HG03432 (cell line): ENCODE measurements at regions not wholly inside any gene's neighbourhood (a gene's known extent, or its start where the extent isn't known, plus 50 kb on each side); places are given as distances from the start of the nearest gene placed in this dataset.

Experiments used
- ATAC-seq: cut with Tn5 transposase; IDR thresholded peaks from one replicate; pipeline ENCODE4 v1.9.1; 2021; ENCODE audit warnings: mild to moderate bottlenecking, moderate library complexity; ENCODE audit not compliant: unreplicated experiment

DNA sequence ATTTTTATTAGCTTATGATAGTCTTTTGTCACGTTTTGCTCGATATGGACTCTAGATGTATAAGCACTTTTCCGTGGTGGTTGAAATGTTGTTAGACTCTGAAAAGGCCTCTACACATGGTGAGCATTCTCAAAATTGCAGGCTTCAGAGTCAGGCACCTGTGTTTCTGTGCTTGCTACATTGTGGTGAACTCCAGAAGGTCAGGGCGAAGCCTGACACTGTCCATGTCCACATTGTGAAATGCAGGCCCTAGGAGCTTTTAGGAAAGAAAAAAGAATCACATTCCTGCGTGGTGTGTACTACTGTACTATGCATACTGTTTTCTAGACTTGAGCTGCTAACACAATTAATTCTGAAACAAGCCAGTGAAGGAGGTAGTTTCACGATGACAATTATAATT is 86.3 kb downstream of the HS3ST1 start:
- ATAC-seq, result no peak

DNA sequence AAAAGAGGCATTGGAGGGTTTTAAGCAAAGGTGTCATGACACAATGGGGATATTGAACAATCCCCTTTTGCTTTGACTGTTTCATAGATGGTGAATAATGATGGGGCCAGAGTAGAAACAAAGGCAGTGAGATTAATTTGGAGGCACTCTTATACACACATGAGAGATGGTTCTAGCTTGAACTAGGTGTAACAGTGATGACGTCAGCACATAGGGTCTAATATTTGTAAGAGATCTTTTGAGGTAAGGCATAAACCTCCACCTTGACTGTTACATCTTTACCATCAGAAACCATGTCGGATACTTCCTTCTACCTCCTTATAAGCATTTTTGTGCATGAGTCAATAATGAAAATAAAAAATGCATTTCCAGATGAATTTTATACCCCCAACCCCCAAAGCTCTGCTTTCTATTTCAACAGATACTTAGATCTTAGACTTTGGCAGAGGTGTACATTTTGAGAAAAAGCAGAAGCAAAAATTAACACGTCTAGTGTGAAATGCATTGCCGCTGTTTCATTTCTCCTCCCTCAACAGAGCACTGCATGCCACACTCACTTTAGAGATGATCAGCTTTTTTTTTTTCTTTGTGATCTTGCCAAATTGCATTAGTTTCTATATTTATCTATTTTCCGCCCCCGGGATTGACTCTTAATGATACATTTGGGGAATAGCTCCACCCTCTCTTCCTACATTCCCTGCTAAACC is 87.2 kb downstream of the HS3ST1 start:
- peak; percentile 49 for ATAC-seq

DNA sequence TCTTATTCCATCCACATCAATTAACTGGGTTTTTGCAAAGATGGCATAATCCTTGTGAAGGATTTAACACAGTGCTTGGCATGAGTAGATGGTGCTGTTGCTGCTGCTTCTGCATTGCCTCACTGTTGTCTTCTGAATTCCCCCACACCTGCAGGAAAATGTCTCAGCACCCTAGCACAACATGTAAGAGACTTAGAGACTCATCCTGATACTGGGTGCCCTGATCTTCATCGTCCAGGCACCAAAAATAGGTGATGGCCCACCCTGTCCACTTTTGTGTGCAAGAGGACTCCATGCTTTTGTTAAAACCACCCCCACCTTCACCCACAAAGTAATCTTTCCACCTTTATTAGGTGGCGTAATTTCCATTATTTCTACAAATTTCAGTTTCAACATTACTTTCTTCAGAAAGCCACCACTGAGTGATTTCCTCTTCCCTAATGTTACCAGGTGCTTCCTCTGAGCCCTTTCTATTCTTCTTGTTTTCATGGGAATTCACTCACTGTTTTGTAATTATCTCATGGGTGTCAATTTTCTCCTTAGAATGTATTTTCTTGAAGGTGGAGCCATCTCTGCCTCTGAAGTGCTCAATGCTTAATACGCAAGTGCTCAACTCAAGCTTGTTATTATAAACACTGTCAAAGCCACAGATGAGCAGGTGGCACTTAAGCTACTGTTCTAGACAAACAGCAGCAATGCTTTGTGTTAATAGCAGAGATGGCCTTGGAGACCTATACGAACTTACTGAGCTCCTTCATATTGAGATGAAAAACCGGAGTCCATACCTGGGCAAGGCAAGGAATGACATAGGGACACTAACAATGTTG is 89.5 kb downstream of the HS3ST1 start:
- ATAC-seq, result no peak

DNA sequence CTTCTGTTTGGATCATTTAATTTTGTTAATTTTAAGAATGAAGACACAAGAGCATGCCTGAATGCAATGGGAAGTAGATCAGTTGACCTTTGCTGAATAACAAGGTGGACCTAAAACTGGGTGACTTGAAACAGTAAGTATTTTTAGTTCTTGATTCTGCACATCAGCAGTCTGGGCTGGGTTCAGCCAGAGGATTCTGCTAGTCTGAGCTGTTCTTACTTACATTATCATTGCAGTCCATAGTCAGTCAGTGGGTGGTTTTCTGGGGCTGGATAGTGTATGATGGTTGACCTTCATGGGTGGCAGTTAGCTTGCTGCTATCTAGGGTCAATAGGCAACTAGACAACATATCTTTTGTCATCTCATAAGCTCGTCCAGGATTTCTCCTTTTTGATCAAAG is 91.4 kb downstream of the HS3ST1 start:
- no peak for ATAC-seq

DNA sequence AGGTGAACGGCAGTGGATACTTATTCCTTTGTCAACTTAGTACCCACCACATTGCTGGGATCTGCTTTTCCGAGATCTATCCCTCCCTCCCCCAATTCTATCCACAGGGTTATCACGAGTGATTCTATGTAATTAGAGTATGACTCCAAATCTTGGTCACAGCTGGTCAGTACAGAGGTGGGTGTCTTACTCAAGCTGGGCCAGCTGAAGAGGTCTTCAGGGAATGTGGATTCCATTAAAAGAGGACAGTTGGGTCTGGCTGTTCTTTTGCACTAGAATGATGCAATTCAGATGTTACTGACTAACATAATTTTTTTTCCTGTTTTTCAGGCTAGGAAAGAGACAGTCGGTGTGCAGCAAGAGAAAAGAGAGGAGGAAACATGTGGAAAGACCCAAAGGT is 92.3 kb downstream of the HS3ST1 start:
- ATAC-seq, result no peak

DNA sequence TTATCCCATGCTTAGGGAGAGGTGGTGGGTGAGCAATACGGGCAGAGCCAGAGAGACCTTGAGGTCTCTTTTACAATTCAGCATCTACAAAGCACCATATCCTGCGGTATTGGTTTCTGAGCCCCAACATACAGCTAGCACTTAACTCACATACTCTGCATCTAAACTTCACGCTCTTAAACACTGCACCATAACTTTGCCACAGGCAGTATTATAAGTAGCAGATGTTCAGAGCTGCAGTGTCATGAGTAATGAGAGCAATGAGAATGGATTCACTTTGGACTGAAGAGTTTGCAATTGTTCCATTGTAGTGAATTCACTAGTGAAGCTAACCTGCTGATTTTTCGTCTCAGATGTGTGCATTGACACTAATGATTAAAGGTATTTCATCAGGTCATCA is 93.8 kb downstream of the HS3ST1 start:
- no peak for ATAC-seq

DNA sequence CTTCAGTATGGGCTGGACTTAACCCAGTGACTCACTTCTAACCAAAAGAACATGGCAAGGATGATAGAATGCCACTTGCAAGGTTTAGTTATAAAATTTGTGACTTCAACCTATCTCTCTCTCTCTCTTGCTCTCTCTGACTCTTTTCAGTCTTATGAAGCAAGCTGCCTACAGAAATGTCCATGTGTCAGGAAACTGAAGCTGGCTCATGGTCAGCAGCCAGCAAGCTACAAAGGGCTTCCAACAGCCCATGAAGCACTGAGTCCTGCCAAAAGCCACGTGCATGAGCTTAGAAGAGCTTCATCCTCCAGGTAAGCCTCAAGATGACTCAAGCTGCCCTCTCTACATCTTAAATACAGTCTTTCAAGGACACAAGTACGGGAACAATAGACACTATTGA is 100.3 kb downstream of the HS3ST1 start:
- ATAC-seq, result no peak

DNA sequence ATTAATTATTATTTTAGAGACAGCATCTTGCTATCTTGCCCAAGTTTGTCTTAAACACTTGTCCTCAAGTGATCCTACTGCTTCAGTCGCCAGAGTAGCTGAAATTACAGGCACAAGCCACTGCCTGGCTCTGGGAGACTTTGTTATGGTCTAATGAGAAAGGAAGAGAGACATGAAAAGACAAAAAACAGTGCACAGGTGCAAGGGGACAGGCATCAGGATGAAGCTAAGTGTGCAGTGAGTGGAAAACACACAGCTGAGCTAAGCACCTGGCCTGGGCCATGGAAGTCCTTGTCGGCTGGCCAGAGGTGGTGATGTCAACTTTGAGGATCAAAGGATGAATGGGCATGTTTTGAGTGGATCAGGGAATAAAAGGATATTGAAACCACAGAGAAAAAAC is 102.7 kb downstream of the HS3ST1 start:
- ATAC-seq, result no peak

DNA sequence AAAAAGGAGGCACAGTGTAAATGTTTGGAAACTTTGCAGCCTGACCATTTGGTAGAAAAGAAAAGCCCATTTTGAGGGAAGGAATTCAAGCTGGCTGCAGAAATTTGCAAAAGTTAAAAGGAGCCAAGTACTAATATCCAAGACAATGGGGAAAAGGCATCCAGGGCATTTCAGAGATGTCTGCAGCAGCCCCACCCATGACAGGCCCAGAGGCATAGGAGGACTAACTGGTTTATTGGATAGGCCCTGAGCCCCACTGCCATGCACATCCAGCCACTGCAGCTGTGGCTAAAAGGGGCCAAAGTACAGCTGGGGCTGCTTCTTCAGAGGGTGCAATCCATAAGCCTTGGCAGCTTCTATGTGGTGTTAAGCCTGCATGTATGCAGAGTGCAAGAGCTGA is 104.9 kb downstream of the HS3ST1 start:
- no peak for ATAC-seq

DNA sequence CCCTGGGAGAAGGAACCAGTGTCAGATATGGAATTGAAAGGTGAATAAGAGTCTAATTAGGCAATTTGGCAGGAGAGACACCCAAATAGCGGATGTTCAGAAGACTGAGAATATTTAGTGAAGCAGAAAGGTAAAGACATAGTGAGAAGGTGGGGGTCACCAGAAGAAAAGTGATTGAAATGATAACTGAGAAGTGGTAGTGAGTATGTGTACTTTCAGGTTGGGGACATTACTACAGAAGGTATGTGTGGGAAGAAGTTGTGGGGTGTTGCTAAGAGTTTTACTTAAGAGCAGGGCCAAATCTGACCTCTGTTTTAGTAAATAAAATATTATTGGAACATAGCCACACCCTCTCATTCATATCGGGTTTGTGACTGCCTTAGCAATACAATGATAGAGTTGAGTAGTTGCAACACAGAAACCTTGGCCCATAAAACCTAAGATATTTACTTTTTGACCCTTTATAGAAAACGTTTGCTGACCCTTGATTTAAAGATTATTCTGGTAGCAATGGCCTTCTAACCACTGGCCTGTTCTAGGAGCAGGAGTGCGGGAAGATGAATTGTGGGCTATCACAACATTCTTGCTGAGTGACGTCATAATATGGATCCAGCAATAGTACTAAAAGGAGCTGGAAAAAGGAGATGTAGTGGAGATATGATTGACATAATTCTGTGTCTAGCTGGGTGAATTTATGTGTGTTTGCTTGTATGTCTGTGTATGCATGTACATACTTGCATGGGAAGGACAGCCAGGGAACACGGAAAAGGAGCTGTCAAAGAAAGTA is 115.3 kb downstream of the HS3ST1 start:
- ATAC-seq, result no peak

DNA sequence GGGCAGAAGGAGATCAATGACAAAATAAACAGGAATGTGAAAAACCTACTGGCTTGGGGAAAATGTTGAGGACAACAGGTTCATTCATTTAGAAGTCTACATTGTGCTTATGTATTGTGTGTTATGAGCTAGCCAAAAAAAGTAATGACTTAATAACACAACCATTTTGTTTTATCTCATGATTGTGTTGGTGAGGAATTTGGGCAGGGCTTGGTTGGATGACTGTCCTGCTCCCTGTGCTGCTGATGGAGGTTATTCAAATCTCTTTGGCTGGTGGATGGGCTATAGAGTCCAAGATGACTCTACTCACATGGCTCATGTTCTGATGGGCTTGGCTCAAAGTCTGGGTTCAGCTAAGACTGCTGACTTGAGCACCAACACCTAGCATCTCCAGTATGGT is 116.3 kb downstream of the HS3ST1 start:
- no peak for ATAC-seq

DNA sequence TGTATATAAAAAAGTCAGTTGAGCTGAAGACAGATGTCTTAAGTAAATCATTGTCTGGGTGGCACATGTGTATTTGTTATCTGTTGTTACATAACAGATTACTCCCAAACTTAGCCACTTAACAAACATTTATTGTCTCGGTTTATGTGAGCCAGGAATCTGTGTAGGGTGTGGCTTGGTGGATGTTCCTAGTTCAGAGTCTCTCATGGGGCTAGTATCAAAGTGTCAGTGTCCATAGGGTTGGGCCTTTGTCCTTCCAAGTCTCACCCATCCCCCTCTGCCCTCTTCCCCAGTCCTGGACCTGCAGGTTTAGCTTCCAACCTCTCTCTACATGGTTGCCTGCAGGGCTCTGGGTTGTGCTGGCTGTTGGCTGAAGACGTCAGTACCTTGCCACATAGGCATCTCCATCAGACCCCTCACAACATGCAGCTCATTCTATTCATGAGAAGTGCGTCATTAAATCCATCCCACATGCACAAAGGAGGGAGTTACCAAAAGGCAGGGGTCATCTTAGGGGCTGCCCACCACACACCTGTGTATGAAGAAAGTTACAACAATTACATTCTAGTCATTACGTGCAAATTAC is 127.5 kb downstream of the HS3ST1 start:
- no peak for ATAC-seq

DNA sequence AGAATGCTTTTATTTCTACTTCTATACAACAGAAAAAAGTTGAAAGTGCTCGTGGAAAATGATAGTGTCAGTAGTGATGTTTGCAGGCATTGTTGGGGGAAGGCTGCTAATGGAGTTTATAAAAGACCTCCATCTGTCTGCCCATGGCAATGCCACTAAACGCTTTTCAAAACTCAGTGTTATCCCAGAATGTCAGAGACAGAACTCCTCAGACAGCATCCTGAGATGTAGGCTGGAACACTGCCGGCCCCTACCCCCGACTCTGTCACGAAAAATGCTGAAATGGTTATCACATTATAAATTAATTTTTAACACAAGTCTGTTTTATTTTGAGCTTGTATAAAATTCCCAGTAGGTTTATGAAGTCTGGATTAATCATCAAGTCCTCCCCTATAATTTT is 128.9 kb downstream of the HS3ST1 start:
- ATAC-seq, result no peak

DNA sequence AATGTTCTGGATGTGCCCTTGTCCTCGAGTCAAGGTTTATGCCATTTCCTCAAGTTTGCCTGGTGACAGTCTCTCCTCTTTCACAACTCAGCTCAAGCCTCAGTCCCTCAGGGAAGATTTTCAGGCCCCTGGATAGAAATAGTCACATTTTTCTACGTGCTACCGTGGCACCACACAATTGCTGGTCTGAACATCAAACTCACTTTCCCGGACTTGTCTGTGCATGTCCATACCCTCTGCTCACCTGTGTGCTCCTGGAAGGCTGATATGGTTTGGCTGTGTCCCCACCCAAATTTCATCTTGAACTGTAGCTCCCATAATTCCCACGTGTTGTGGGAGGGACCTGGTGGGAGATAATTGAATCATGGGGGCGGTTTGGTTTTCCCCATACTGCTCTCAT is 129.7 kb downstream of the HS3ST1 start:
- ATAC-seq, result no peak

DNA sequence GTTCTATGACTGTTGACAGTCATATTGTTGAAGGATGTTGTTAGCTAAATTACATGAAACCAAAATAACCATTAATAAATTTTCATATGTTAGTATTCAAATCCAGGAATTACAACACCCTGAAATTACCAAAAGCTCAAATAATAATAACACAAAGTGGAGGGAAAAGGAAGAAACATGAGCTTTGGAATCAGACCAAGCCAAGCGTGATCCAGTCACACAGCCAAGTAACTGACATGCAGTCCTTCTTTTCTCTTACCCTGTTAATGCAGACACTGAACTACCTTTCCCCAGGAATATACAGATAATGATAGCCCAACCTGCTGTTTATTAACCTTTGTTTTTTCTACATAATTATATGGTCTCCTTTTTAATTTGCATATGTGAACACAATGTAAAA is 130.2 kb downstream of the HS3ST1 start:
- no peak for ATAC-seq

DNA sequence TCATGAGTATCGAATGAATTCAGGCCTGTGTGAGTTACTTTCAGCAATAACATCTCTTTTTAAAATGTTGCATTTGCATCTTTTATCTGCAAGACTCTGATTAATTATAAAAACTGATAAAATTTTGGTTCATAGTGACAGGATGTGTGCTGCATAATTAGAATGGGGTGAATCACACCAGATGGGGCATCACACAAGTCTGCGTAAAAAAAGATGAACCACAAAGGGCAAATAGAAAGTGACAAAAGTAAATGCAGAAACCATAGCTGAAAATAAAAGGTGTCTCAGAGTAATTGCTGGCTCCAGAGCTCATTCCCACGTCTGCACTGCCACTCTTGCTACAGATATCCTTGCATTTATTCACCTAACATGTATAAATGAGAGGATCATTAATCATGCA is 131.1 kb downstream of the HS3ST1 start:
- ATAC-seq, result peak; percentile 73

DNA sequence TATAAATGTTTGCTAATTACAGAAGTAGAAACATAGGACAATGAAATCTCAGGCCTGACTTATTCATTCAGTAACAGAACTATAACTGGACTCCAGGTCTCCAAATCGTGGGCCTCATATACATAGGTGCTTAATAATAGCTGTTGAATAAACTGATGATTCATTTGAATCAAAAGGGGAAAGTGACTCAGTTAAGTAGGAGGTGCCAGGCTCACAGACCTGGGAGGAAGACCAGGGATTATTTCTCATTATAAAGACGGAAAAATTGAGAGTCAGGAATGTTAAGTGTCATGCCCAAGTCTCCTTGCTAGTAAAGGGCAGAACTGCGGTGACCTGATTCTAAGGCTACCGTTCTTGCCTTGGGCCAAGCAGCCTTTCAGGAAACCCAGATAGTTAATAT is 131.5 kb downstream of the HS3ST1 start:
- ATAC-seq, result no peak

DNA sequence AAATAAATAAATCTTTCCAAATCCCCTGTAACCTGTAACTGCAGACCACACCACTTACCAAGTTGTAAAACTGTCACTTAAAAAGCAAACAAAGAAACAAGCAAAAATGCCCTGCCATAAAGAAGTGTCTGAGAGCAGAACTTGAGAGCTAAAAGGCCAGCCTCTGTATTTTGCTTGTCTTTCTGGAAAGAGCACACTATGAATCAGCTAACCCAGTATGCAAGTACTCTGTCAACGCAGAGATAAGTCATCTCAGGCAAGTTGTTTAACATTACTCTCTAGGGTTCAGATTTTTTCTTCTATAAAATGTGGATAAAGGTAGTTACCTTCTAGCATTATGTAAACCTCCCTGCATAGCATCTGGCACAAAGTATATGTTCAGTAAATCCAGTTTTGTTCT is 134.8 kb downstream of the HS3ST1 start:
- no peak for ATAC-seq

DNA sequence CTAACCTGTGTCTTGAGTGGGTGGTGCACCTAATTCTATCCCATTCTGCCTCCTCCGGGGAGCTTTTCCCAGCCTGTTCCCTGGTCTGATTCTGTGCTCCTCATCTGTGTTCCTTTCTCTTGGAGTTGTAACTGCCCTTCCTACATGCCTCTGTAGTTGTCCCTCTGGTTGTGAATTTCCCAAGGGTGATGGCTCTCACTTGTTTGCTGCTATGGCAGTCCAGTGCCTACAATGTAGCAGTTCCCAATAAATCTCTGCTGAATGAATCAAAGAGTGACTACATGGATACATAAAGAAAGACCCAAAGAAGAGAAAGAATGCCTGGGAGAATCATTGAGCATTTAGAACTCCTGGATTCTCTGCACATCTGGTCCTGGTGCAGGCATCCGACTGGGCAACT is 141.6 kb downstream of the HS3ST1 start:
- ATAC-seq, result no peak

DNA sequence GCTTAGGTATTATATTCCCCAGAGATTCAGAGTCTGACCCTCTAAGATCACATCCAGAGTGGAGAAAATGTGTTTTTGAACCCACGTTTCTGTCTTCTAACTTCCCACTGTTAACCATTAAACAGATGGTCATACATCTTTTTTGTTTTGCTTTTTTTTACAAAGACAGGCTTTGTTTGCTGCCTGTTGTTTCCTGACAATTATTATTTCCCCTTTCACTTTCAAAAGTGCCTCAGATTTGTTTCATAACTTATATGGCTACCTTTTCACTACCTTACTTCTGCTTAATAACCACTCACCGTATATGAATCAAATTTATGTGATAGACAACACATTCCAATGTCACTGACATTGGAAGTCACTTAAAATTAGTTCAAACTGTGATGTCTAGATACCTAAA is 142.2 kb downstream of the HS3ST1 start:
- ATAC-seq, result peak; percentile 77

DNA sequence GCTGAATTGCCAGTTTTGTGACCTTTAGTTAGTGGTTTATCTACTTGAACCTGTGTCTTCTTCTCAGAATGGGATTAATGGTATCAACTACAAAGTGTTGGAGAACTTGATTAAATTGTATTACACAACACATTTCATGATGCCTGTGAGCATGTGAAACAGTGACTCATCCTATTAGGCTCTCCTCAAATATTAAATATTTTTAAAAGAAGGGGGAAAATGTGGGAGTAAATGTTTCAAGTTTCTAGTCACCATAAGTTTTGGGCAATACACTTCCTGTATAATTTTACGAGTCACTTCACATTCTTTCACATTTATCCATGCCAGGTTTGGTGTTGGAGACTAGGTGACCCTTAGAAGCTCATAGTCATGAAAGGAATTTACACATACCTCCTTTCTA is 147.0 kb downstream of the HS3ST1 start:
- ATAC-seq, result no peak
